B cell (primary cell): ENCODE measurements at regions not wholly inside any gene's neighbourhood (a gene's known extent, or its start where the extent isn't known, plus 50 kb on each side); places are given as distances from the start of the nearest gene placed in this dataset.

ENCODE experiments used
- ATAC-seq: fragments of 200-7000 bp; cut with Tn5 transposase; one replicate; pipeline ENCODE4 v1.10.0; 2021; ENCODE audit warnings: low read depth, mild to moderate bottlenecking, moderate number of reproducible peaks, moderate library complexity
- CTCF ChIA-PET: fragments of 350-600 bp; sonication (Branson Sonifier 250); formaldehyde crosslinking; loops from one replicate; lab custom pipeline; 2021; ENCODE audit warnings: antibody characterized with exemption, inconsistent platforms; lab: Charles Lee
- POLR2A ChIA-PET: fragments of 350-600 bp; sonication (Branson Sonifier 250); formaldehyde crosslinking; loops from one replicate; lab custom pipeline; 2021; ENCODE audit warnings: antibody characterized with exemption; lab: Charles Lee
- DNase-seq: peaks from one replicate; pipeline ENCODE4 v3.0.0; 2013
- H2AFZ ChIP-seq: 2 replicates; pipeline ENCODE4 v1.6.1; 2012; ENCODE audit warnings: mild to moderate bottlenecking, low read depth, low read length; ENCODE audit not compliant: insufficient read depth, poor library complexity, severe bottlenecking
- H3K27ac ChIP-seq, 2 donors: 1 replicate in 1 of 2; 2 replicates in 1 of 2; pipeline ENCODE4 v1.5.1; 2012 to 2013; ENCODE audit warnings: low read length in 2 of 2, mild to moderate bottlenecking in 2 of 2, moderate library complexity in 1 of 2
- H3K27me3 ChIP-seq, 4 experiments: fragments of 200-600 bp in 1 of 4; sonication (generic) in 1 of 4; replicated peaks in 1 of 4; 1 replicate in 2 of 4; 2 replicates in 2 of 4; pipeline versions ENCODE4 v1.6.1 to v1.7.0; 2013 to 2016; ENCODE audit warnings: low read length in 3 of 4, mild to moderate bottlenecking in 2 of 4, mixed read lengths in 1 of 4, moderate library complexity in 1 of 4; ENCODE audit not compliant: insufficient read depth in 4 of 4, control insufficient read depth in 3 of 4; ENCODE audit errors: control extremely low read depth in 1 of 4
- H3K36me3 ChIP-seq, 2 experiments: replicated peaks in 1 of 2; 1 replicate in 1 of 2; 2 replicates in 1 of 2; pipeline versions ENCODE4 v1.6.1 to v1.7.1; 2013; ENCODE audit warnings: low read length in 1 of 2; ENCODE audit not compliant: insufficient read depth in 2 of 2, control insufficient read depth in 1 of 2; ENCODE audit errors: control extremely low read depth in 1 of 2, extremely low read depth in 1 of 2
- H3K4me1 ChIP-seq, 2 donors: fragments of 200-600 bp in 1 of 2; sonication (generic) in 1 of 2; 1 replicate in 1 of 2; 2 replicates in 1 of 2; pipeline versions ENCODE4 v1.5.1 to v1.6.1; 2013 to 2017; ENCODE audit warnings: low read length in 2 of 2; ENCODE audit not compliant: control insufficient read depth in 2 of 2, insufficient read depth in 2 of 2
- H3K4me2 ChIP-seq: replicated peaks from 2 replicates; pipeline ENCODE3; 2012; ENCODE audit warnings: mild to moderate bottlenecking, low read depth, low read length; ENCODE audit not compliant: poor library complexity, severe bottlenecking
- H3K4me3 ChIP-seq, 5 experiments: fragments of 200-600 bp in 1 of 5; sonication (generic) in 1 of 5; 1 replicate in 3 of 5; 2 replicates in 2 of 5; pipeline versions ENCODE4 v1.5.1 to v1.7.0; 2011 to 2016; ENCODE audit warnings: low read length in 4 of 5, mild to moderate bottlenecking in 4 of 5, low read depth in 2 of 5, control low read depth in 1 of 5, moderate library complexity in 1 of 5; ENCODE audit not compliant: insufficient read depth in 1 of 5; ENCODE audit errors: control extremely low read depth in 1 of 5, extremely low read depth in 1 of 5
- H3K79me2 ChIP-seq: fragments of 200-600 bp; sonication (generic); one replicate; pipeline ENCODE4 v1.6.0; 2016; ENCODE audit warnings: low read length; ENCODE audit not compliant: control insufficient read depth, insufficient read depth
- H3K9ac ChIP-seq: fragments of 200-600 bp; sonication (generic); 2 replicates; pipeline ENCODE4 v1.6.1; 2017; ENCODE audit warnings: mild to moderate bottlenecking, low read length, moderate library complexity
- H3K9me3 ChIP-seq, 3 donors: one replicate each; pipeline versions ENCODE4 v1.6.1 to v1.7.1; 2013; ENCODE audit warnings: low read length in 2 of 3; ENCODE audit not compliant: control insufficient read depth in 2 of 3, insufficient read depth in 1 of 3; ENCODE audit errors: control extremely low read depth in 1 of 3
- H4K20me1 ChIP-seq: 2 replicates; pipeline ENCODE4 v1.6.0; 2012; ENCODE audit warnings: mild to moderate bottlenecking, low read length; ENCODE audit not compliant: insufficient read depth, control insufficient read depth, poor library complexity, severe bottlenecking
- H3K27ac Mint-ChIP-seq: one replicate; pipeline ENCODE4 v1.8.0; 2021; ENCODE audit warnings: mixed read lengths
- H3K27me3 Mint-ChIP-seq: one replicate; pipeline ENCODE4 v1.8.0; 2021; ENCODE audit warnings: mixed read lengths
- H3K4me1 Mint-ChIP-seq: one replicate; pipeline ENCODE4 v1.8.0; 2021; ENCODE audit warnings: mixed read lengths
- H3K4me3 Mint-ChIP-seq: one replicate; pipeline ENCODE4 v1.8.0; 2021; ENCODE audit warnings: mixed read lengths
- H3K9me3 Mint-ChIP-seq: one replicate; pipeline ENCODE4 v1.8.0; 2022; ENCODE audit warnings: mixed read lengths; ENCODE audit not compliant: insufficient read depth
- CTCF ChIP-seq: fragments of 200-600 bp; IDR thresholded peaks from one replicate; pipeline ENCODE4 v1.8.0; 2022; ENCODE audit warnings: antibody characterized with exemption, mild to moderate bottlenecking
- EZH2 ChIP-seq: IDR thresholded peaks from 2 replicates; pipeline ENCODE4 v1.6.1; 2012; ENCODE audit warnings: borderline replicate concordance, low read depth, mild to moderate bottlenecking, moderate library complexity, low read length; ENCODE audit not compliant: insufficient read depth, poor library complexity, severe bottlenecking
- WGBS: methylation state at CpG from one replicate; pipeline ENCODE4 v1.1.5; 2013; ENCODE audit warnings: missing lambda C conversion rate; ENCODE audit not compliant: insufficient coverage; 5-methylcytosine and 5-hydroxymethylcytosine counted together
- intact Hi-C: fragments of 100-400 bp; cut with micrococcal nuclease; formaldehyde crosslinking; loops from one replicate; pipeline ENCODE4 v1.10.0; 2022

- H3K27me3 Mint-ChIP-seq, result no peaks in the 10 kb centered on the region
Measured at GRCh38 chr13:73306688-73307087, 247.9 kb downstream of the KLF5 start.

GRCh38 chr13:73304442-73304841 is 245.6 kb downstream of the KLF5 start:
- H3K4me1 Mint-ChIP-seq, result no peaks in the 10 kb centered on the region
- no peak overlapping the region for H3K4me3 Mint-ChIP-seq
- Histone ChIP-seq H3K4me3 (no peak overlapping the region), H4K20me1 (no peaks in the 10 kb centered on the region), H3K36me3 (no peaks in the 10 kb centered on the region), H2AFZ (no peak overlapping the region), H3K27ac (no peak overlapping the region), H3K27me3 (no peaks in the 10 kb centered on the region), H3K9me3 (no peaks in the 10 kb centered on the region), H3K79me2 (no peaks in the 10 kb centered on the region), H3K4me2 (no peak overlapping the region), H3K9ac (no peak overlapping the region), H3K4me1 (no peaks in the 10 kb centered on the region)
- intact Hi-C loops, result no loop called here
- ChIA-PET CTCF (no interaction called here), POLR2A (no interaction called here)
- peaks cover 2% of the 10 kb centered on the region for H3K9me3 Mint-ChIP-seq
- WGBS, result no CpG with 5 or more reads among the region's 2 CpGs
- ATAC-seq (no peak), DNase-seq (no peak)
- no peaks in the 10 kb centered on the region for H3K27me3 Mint-ChIP-seq
- TF ChIP-seq CTCF (no peak), EZH2 (no peak)
- H3K27ac Mint-ChIP-seq, result no peak overlapping the region

More at GRCh38 chr13:73306688-73307087, 247.9 kb downstream of the KLF5 start:
- Histone ChIP-seq H2AFZ (no peak overlapping the region), H3K27me3 (no peaks in the 10 kb centered on the region), H3K79me2 (no peaks in the 10 kb centered on the region), H3K36me3 (no peaks in the 10 kb centered on the region), H3K9me3 (no peaks in the 10 kb centered on the region), H3K4me1 (no peaks in the 10 kb centered on the region), H3K4me3 (no peak overlapping the region), H3K27ac (no peak overlapping the region), H4K20me1 (no peaks in the 10 kb centered on the region), H3K9ac (no peak overlapping the region), H3K4me2 (no peak overlapping the region)
- no peak overlapping the region for H3K4me3 Mint-ChIP-seq
- POLR2A ChIA-PET, result no interaction called here
- DNase-seq (no peak), ATAC-seq (no peak)
- peaks cover 2% of the 10 kb centered on the region for H3K9me3 Mint-ChIP-seq
- CTCF ChIA-PET, result interaction anchor here (1.2 kb wide), 1 partner anchor 11 kb away, joined by 3 read pairs; no protein-coding TSS in a partner anchor
- intact Hi-C loops, result no loop called here
- H3K27ac Mint-ChIP-seq, result no peak overlapping the region
- WGBS, result no CpG with 5 or more reads among the region's 1 CpG
- no peaks in the 10 kb centered on the region for H3K4me1 Mint-ChIP-seq
- no peak for TF ChIP-seq CTCF
- TF ChIP-seq EZH2, result no peak
